Endothelial cell of umbilical vein (primary cell): ENCODE measurements at regions not wholly inside any gene's neighbourhood (a gene's known extent, or its start where the extent isn't known, plus 50 kb on each side); places are given as distances from the start of the nearest gene placed in this dataset.

Experiments used
- BruUV-seq: library from RNA; stranded (reverse); fragments of 400-500 nt; replicated peaks from 2 replicates; lab custom pipeline; 2021; lab: Mats Ljungman, UMichigan
- CTCF ChIA-PET: fragments of 300-600, 350-600 bp; sonication (Branson Sonifier 250); formaldehyde crosslinking; loops from one replicate; lab custom pipeline; 2021; ENCODE audit warnings: antibody characterized with exemption, inconsistent platforms; lab: Charles Lee
- POLR2A ChIA-PET: fragments of 300-600, 350-600 bp; sonication (Branson Sonifier 250); formaldehyde crosslinking; loops from one replicate; lab custom pipeline; 2021; ENCODE audit warnings: antibody characterized with exemption, inconsistent platforms; lab: Charles Lee
- DNase-seq: peaks from one replicate; pipeline ENCODE4 v3.0.0-alpha.2; 2011; ENCODE audit warnings: low read depth, low spot score
- FAIRE-seq: peaks from 2 replicates; lab custom pipeline; 2011; peaks lifted over from hg19 to GRCh38; lab: Jason Lieb, UNC
- H2AFZ ChIP-seq: 2 replicates; pipeline ENCODE4 v1.6.0; 2012; ENCODE audit warnings: low read depth, low read length, control low read depth, inconsistent platforms
- H3K27ac ChIP-seq: 2 replicates; pipeline ENCODE4 v1.5.1; 2011; ENCODE audit warnings: low read depth, mild to moderate bottlenecking, control low read depth, low read length, moderate library complexity; ENCODE audit not compliant: insufficient read depth
- H3K27me3 ChIP-seq, 2 experiments: 2 replicates each; pipeline versions ENCODE4 v1.6.0 to v1.6.1; 2011; ENCODE audit warnings: low read length in 2 of 2, mixed read lengths in 1 of 2; ENCODE audit not compliant: control insufficient read depth in 2 of 2, insufficient read depth in 2 of 2
- H3K36me3 ChIP-seq, 2 experiments: 2 replicates in 1 of 2; 3 replicates in 1 of 2; pipeline ENCODE4 v1.5.1; 2011; ENCODE audit warnings: low read length in 2 of 2, mild to moderate bottlenecking in 1 of 2, moderate library complexity in 1 of 2; ENCODE audit not compliant: control insufficient read depth in 2 of 2, insufficient read depth in 2 of 2; ENCODE audit errors: extremely low read depth in 1 of 2
- H3K4me1 ChIP-seq: 3 replicates; pipeline ENCODE4 v1.5.1; 2011; ENCODE audit warnings: mild to moderate bottlenecking, low read length; ENCODE audit not compliant: control insufficient read depth, insufficient read depth; ENCODE audit errors: extremely low read depth
- H3K4me2 ChIP-seq: 2 replicates; pipeline ENCODE4 v1.6.1; 2011; ENCODE audit warnings: low read length, control low read depth, mixed read lengths; ENCODE audit not compliant: insufficient read depth
- H3K4me3 ChIP-seq, 3 experiments: fragments of 200-600 bp in 1 of 3; sonication (generic), shearing (Covaris generic) in 1 of 3; replicated peaks in 1 of 3; 2 replicates each; pipeline ENCODE4 v1.5.1; 2011 to 2016; ENCODE audit warnings: control low read depth in 3 of 3, low read length in 3 of 3, mild to moderate bottlenecking in 2 of 3, inconsistent platforms in 1 of 3, low read depth in 1 of 3, moderate library complexity in 1 of 3; ENCODE audit not compliant: insufficient read depth in 1 of 3
- H3K79me2 ChIP-seq: 2 replicates; pipeline ENCODE4 v1.6.0; 2012; ENCODE audit warnings: low read length, inconsistent platforms; ENCODE audit not compliant: control insufficient read depth, insufficient read depth
- H3K9ac ChIP-seq: replicated peaks from 2 replicates; pipeline ENCODE3; 2011; ENCODE audit warnings: low read length, control low read depth; ENCODE audit not compliant: insufficient read depth; ENCODE audit errors: extremely low read depth
- H3K9me1 ChIP-seq: replicated peaks from 3 replicates; pipeline ENCODE4 v1.6.0; 2011; ENCODE audit warnings: mild to moderate bottlenecking, low read length; ENCODE audit not compliant: control insufficient read depth, insufficient read depth; ENCODE audit errors: extremely low read depth
- H3K9me3 ChIP-seq: replicated peaks from 2 replicates; pipeline ENCODE4 v1.5.1; 2012; ENCODE audit warnings: low read length, inconsistent platforms; ENCODE audit not compliant: control insufficient read depth, insufficient read depth
- H4K20me1 ChIP-seq: replicated peaks from 2 replicates; pipeline ENCODE3; 2011; ENCODE audit warnings: mild to moderate bottlenecking, low read length; ENCODE audit not compliant: control insufficient read depth, insufficient read depth; ENCODE audit errors: extremely low read depth
- EZH2 ChIP-seq: IDR thresholded peaks from 2 replicates; pipeline ENCODE4 v1.6.1; 2012; ENCODE audit warnings: borderline replicate concordance, low read depth, mild to moderate bottlenecking, moderate library complexity, low read length, inconsistent platforms; ENCODE audit not compliant: severe bottlenecking
- FOS ChIP-seq: IDR thresholded peaks from 2 replicates; pipeline ENCODE4 v1.6.1; 2011; ENCODE audit warnings: mild to moderate bottlenecking, low read length, moderate library complexity, borderline replicate concordance; ENCODE audit not compliant: insufficient read depth
- GATA2 ChIP-seq: IDR thresholded peaks from 2 replicates; pipeline ENCODE4 v1.7.0; 2011; ENCODE audit warnings: low read depth, mild to moderate bottlenecking, moderate library complexity, mixed read lengths, low read length; ENCODE audit not compliant: insufficient read length, insufficient read depth
- JUN ChIP-seq: IDR thresholded peaks from 2 replicates; pipeline ENCODE4 v1.6.1; 2011; ENCODE audit warnings: borderline replicate concordance, low read depth; ENCODE audit not compliant: insufficient read length, insufficient read depth
- MAX ChIP-seq: IDR thresholded peaks from 2 replicates; pipeline ENCODE4 v1.6.1; 2011; ENCODE audit not compliant: insufficient read depth, insufficient read length
- MYC ChIP-seq: IDR thresholded peaks from one replicate; pipeline ENCODE4 v1.6.1; 2011; ENCODE audit warnings: mild to moderate bottlenecking, low read depth, low read length
- POLR2A ChIP-seq: IDR thresholded peaks from 2 replicates; pipeline ENCODE4 v1.6.1; 2012; ENCODE audit warnings: low read depth, mild to moderate bottlenecking, control low read depth, low read length
- POLR2AphosphoS5 ChIP-seq: IDR thresholded peaks from 2 replicates; pipeline ENCODE4 v1.6.1; 2012; ENCODE audit warnings: low read depth, mild to moderate bottlenecking, control low read depth, low read length, moderate library complexity; ENCODE audit not compliant: insufficient read depth
- dilution Hi-C: fragments of 300-500 bp; cut with MboI; formaldehyde crosslinking; loops from one replicate; pipeline ENCODE4 v1.15.0; 2019; ENCODE audit warnings: low sequenced_read_pairs; ENCODE audit not compliant: extremely low pct_ligation_motif_present
- intact Hi-C: fragments of 100-400 bp; cut with micrococcal nuclease; formaldehyde crosslinking; loops from one replicate; pipeline ENCODE4 v1.10.0; 2022
- TF ChIP-seq, protein P1 (sequence below), 2 donors: IDR thresholded peaks; 1 replicate in 1 of 2; 2 replicates in 1 of 2; pipeline ENCODE4 v1.5.1; 2011; ENCODE audit warnings: low read length in 2 of 2, mild to moderate bottlenecking in 2 of 2, moderate library complexity in 2 of 2, control low read depth in 1 of 2, inconsistent platforms in 1 of 2, low read depth in 1 of 2; ENCODE audit not compliant: insufficient read depth in 1 of 2; ENCODE audit errors: extremely low read depth in 1 of 2

DNA sequence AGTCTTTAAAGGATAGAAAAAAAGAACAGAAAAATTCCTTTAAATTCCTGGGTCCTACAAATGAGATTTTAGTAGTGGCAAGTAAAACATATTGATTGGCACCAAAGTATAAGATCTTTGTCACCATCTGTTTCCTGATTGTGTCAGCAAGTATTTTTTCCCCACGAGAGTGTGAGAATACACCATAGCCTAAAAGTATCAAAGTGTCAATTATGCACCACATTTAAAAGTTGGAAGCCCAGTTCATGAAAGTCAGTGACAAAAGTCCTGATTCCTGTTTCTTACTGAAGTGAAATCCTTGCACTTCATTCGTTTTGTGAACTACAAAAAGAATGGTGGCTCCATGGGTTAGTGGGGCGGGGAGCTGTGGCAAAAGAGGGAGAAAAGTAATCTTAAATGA, 83.8 kb upstream of the DPH6 start:
- no peak for TF ChIP-seq JUN
- TF ChIP-seq, protein P1, sequence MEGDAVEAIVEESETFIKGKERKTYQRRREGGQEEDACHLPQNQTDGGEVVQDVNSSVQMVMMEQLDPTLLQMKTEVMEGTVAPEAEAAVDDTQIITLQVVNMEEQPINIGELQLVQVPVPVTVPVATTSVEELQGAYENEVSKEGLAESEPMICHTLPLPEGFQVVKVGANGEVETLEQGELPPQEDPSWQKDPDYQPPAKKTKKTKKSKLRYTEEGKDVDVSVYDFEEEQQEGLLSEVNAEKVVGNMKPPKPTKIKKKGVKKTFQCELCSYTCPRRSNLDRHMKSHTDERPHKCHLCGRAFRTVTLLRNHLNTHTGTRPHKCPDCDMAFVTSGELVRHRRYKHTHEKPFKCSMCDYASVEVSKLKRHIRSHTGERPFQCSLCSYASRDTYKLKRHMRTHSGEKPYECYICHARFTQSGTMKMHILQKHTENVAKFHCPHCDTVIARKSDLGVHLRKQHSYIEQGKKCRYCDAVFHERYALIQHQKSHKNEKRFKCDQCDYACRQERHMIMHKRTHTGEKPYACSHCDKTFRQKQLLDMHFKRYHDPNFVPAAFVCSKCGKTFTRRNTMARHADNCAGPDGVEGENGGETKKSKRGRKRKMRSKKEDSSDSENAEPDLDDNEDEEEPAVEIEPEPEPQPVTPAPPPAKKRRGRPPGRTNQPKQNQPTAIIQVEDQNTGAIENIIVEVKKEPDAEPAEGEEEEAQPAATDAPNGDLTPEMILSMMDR (IDR thresholded peaks at IDR 0.05; ENCODE audit: extremely low read depth in 1 of 2, insufficient read depth in 1 of 2, low read depth in 1 of 2, low read length in 2 of 2), result no peak
- no peak for TF ChIP-seq POLR2A
- TF ChIP-seq GATA2, result no peak
- TF ChIP-seq POLR2AphosphoS5, result no peak
- no peak for TF ChIP-seq MYC
- TF ChIP-seq FOS, result no peak
- no peak for TF ChIP-seq EZH2
- no peak for TF ChIP-seq MAX
- intact Hi-C loops (no loop called here), dilution Hi-C loops (no loop called here)
- POLR2A ChIA-PET, result no interaction called here
- Histone ChIP-seq H3K9ac (no peak overlapping the region), H3K4me1 (no peaks in the 10 kb centered on the region), H2AFZ (no peak overlapping the region), H3K4me3 (no peak overlapping the region), H3K27me3 (no peaks in the 10 kb centered on the region), H3K4me2 (no peak overlapping the region), H3K79me2 (no peaks in the 10 kb centered on the region), H3K9me1 (no peaks in the 10 kb centered on the region), H3K27ac (no peak overlapping the region), H4K20me1 (no peaks in the 10 kb centered on the region), H3K36me3 (no peaks in the 10 kb centered on the region), H3K9me3 (no peaks in the 10 kb centered on the region)
- CTCF ChIA-PET, result no interaction called here
- FAIRE-seq (no peak), DNase-seq (no peak)
- BruUV-seq, result no TSS peak
